KMS-11 (cell line): ENCODE measurements at regions not wholly inside any gene's neighbourhood (a gene's known extent, or its start where the extent isn't known, plus 50 kb on each side); places are given as distances from the start of the nearest gene placed in this dataset.
"Not testable (repeated sequence)": the region's sequence is repeated elsewhere in the genome, so short reads cannot be mapped to it uniquely, and the experiment has no call there.

ENCODE experiments used
- H2AFZ ChIP-seq: fragments of 200-600 bp; sonication (generic); 2 replicates; pipeline ENCODE4 v1.6.1; 2016; ENCODE audit warnings: antibody characterized with exemption, mixed run types, low read depth
- H3K27ac ChIP-seq: fragments of 200-600 bp; sonication (generic); 2 replicates; pipeline ENCODE4 v1.6.1; 2016; ENCODE audit warnings: mild to moderate bottlenecking, mixed run types
- H3K27me3 ChIP-seq: fragments of 200-600 bp; sonication (generic); 2 replicates; pipeline ENCODE4 v1.6.1; 2017; ENCODE audit warnings: mild to moderate bottlenecking, low read depth, mixed run types, moderate library complexity; ENCODE audit not compliant: insufficient read depth
- H3K36me3 ChIP-seq: fragments of 200-600 bp; sonication (generic); 2 replicates; pipeline ENCODE4 v1.6.1; 2017; ENCODE audit warnings: mild to moderate bottlenecking, mixed run types; ENCODE audit not compliant: insufficient read depth
- H3K4me1 ChIP-seq: fragments of 200-600 bp; sonication (generic); 2 replicates; pipeline ENCODE4 v1.6.1; 2016; ENCODE audit warnings: mild to moderate bottlenecking, low read depth, mixed run types; ENCODE audit not compliant: poor library complexity, severe bottlenecking
- H3K4me2 ChIP-seq: fragments of 200-600 bp; sonication (generic); 2 replicates; pipeline ENCODE4 v1.7.0; 2016; ENCODE audit warnings: mild to moderate bottlenecking, mixed run types
- H3K4me3 ChIP-seq: fragments of 200-600 bp; sonication (generic); IDR thresholded peaks from 2 replicates; pipeline ENCODE4 v1.6.1; 2017; ENCODE audit warnings: low read depth, low read length, mixed read lengths; ENCODE audit not compliant: insufficient read depth
- H3K79me2 ChIP-seq: fragments of 200-600 bp; sonication (generic); 2 replicates; pipeline ENCODE4 v1.6.1; 2016; ENCODE audit warnings: low read depth, mixed run types; ENCODE audit not compliant: insufficient read depth
- H3K9ac ChIP-seq: fragments of 200-600 bp; sonication (generic); 2 replicates; pipeline ENCODE4 v1.6.1; 2016; ENCODE audit warnings: mild to moderate bottlenecking, mixed run types
- H4K20me1 ChIP-seq: fragments of 200-600 bp; sonication (generic); 2 replicates; pipeline ENCODE4 v1.6.1; 2016; ENCODE audit warnings: mild to moderate bottlenecking, mixed run types; ENCODE audit not compliant: insufficient read depth
- CTCF ChIP-seq: fragments of 200-600 bp; sonication (generic); conservative IDR thresholded peaks from 2 replicates; pipeline ENCODE4 v1.6.1; 2017; ENCODE audit warnings: low read depth, mild to moderate bottlenecking, antibody characterized with exemption, low read length, moderate library complexity, mixed read lengths

GRCh38 chr11:64437426-64437825 lies 78.5 kb downstream of the RPS6KA4 start:
- Histone ChIP-seq H3K4me2 (no peak overlapping the region), H3K4me3 (no peak overlapping the region), H3K27ac (no peak overlapping the region), H2AFZ (no peak overlapping the region), H3K36me3 (no peaks in the 10 kb centered on the region), H3K27me3 (peaks cover 76% of the 10 kb centered on the region), H4K20me1 (no peaks in the 10 kb centered on the region), H3K4me1 (no peaks in the 10 kb centered on the region), H3K9ac (no peak overlapping the region), H3K79me2 (no peaks in the 10 kb centered on the region)
- no peak for TF ChIP-seq CTCF

- Histone ChIP-seq H3K27ac (no peak overlapping the region), H3K79me2 (no peaks in the 10 kb centered on the region), H3K9ac (no peak overlapping the region), H3K4me1 (no peaks in the 10 kb centered on the region), H4K20me1 (no peaks in the 10 kb centered on the region), H3K36me3 (no peaks in the 10 kb centered on the region), H3K4me3 (no peak overlapping the region), H3K27me3 (peaks cover 84% of the 10 kb centered on the region), H2AFZ (no peak overlapping the region), H3K4me2 (no peak overlapping the region)
- no peak for TF ChIP-seq CTCF
Observed at GRCh38 chr11:64438986-64439771, 80.2 kb downstream of the RPS6KA4 start.

GRCh38 chr11:64439772-64440491 lies 81.0 kb downstream of the RPS6KA4 start:
- H3K79me2 ChIP-seq, H3K27ac ChIP-seq, H3K4me2 ChIP-seq, H3K9ac ChIP-seq, H3K4me3 ChIP-seq, H3K36me3 ChIP-seq, H2AFZ ChIP-seq, H4K20me1 ChIP-seq, H3K4me1 ChIP-seq: not testable (repeated sequence)
- H3K27me3 ChIP-seq = peaks cover 77% of the 10 kb centered on the region

- Histone ChIP-seq H3K4me2 (no peak overlapping the region), H3K4me3 (no peak overlapping the region), H3K36me3 (no peaks in the 10 kb centered on the region), H3K27ac (no peak overlapping the region), H4K20me1 (no peaks in the 10 kb centered on the region), H3K79me2 (no peaks in the 10 kb centered on the region), H3K27me3 (peaks cover 65% of the 10 kb centered on the region), H3K4me1 (no peaks in the 10 kb centered on the region), H2AFZ (no peak overlapping the region), H3K9ac (no peak overlapping the region)
- TF ChIP-seq CTCF = no peak
Observed at GRCh38 chr11:64441127-64441526, 82.2 kb downstream of the RPS6KA4 start.

GRCh38 chr11:64443001-64443400 lies 84.0 kb downstream of the RPS6KA4 start:
- H3K79me2 ChIP-seq = no peaks in the 10 kb centered on the region
- H3K9ac ChIP-seq = no peak overlapping the region
- no peak overlapping the region for H2AFZ ChIP-seq
- no peak overlapping the region for H3K27ac ChIP-seq
- no peak overlapping the region for H3K4me2 ChIP-seq
- no peaks in the 10 kb centered on the region for H3K4me1 ChIP-seq
- no peaks in the 10 kb centered on the region for H3K36me3 ChIP-seq
- no peak for TF ChIP-seq CTCF
- H3K27me3 ChIP-seq = peaks cover 51% of the 10 kb centered on the region
- H4K20me1 ChIP-seq = no peaks in the 10 kb centered on the region
- no peak overlapping the region for H3K4me3 ChIP-seq
